ENCODE measurements at regions not wholly inside any gene's neighbourhood (a gene's known extent, or its start where the extent isn't known, plus 50 kb on each side); places are given as distances from the start of the nearest gene placed in this dataset.

GRCh38 chr6:134372603-134373281 is 54.8 kb upstream of the SGK1 start:
- TF ChIP-seq EZH2phosphoT487 (IDR thresholded peaks at IDR 0.05; ENCODE audit: low read length) (no peak), EZH2 (optimal IDR thresholded peaks at IDR 0.05; ENCODE audit: low read depth, low read length) (no peak)
